ENCODE measurements at regions not wholly inside any gene's neighbourhood (a gene's known extent, or its start where the extent isn't known, plus 50 kb on each side); places are given as distances from the start of the nearest gene placed in this dataset.

GRCh38 chr13:85332615-85333014, 466.6 kb downstream of the SLITRK6 start:
- DNase-seq, result no peak
- POLR2A ChIA-PET (ENCODE audit: partially characterized antibody), result no interaction called here
- Mint-ChIP-seq H3K9me3 (peaks cover 0 to 5% (median 2%) of the 10 kb centered on the region in 8 donors), H3K4me3 (no peak overlapping the region), H3K36me3 (no peaks in the 10 kb centered on the region), H3K4me1 (no peaks in the 10 kb centered on the region), H3K27ac (no peak overlapping the region), H3K27me3 (no peaks in the 10 kb centered on the region)
- CTCF ChIA-PET (ENCODE audit: partially characterized antibody), result no interaction called here
- Histone ChIP-seq H3K27ac (ENCODE audit: low read depth, low read length) (no peak overlapping the region), H3K36me3 (ENCODE audit: insufficient read depth, low read length) (no peaks in the 10 kb centered on the region), H3K9me3 (ENCODE audit: control insufficient read depth in 1 of 2, low read length in 2 of 2) (no peaks in the 10 kb centered on the region), H3K4me1 (ENCODE audit: insufficient read depth, low read length) (no peaks in the 10 kb centered on the region), H3K4me3 (ENCODE audit: low read length in 2 of 2) (no peak overlapping the region), H3K27me3 (ENCODE audit: insufficient read depth, low read length) (no peaks in the 10 kb centered on the region)
- intact Hi-C loops (cut with micrococcal nuclease), result no loop called here

GRCh38 chr13:85321734-85322133, 477.5 kb downstream of the SLITRK6 start:
- CTCF ChIA-PET (ENCODE audit: partially characterized antibody), result no interaction called here
- no peaks in the 10 kb centered on the region for H3K27me3 Mint-ChIP-seq
- DNase-seq, result no peak
- H3K27ac Mint-ChIP-seq, result no peak overlapping the region
- H3K9me3 Mint-ChIP-seq, result peaks cover 0 to 8% (median 2%) of the 10 kb centered on the region in 8 donors
- Histone ChIP-seq H3K4me3 (ENCODE audit: low read length in 2 of 2) (no peak overlapping the region), H3K4me1 (ENCODE audit: insufficient read depth, low read length) (no peaks in the 10 kb centered on the region), H3K36me3 (ENCODE audit: insufficient read depth, low read length) (no peaks in the 10 kb centered on the region), H3K9me3 (ENCODE audit: control insufficient read depth in 1 of 2, low read length in 2 of 2) (no peaks in the 10 kb centered on the region), H3K27ac (ENCODE audit: low read depth, low read length) (no peak overlapping the region), H3K27me3 (ENCODE audit: insufficient read depth, low read length) (no peaks in the 10 kb centered on the region)
- POLR2A ChIA-PET (ENCODE audit: partially characterized antibody), result no interaction called here
- intact Hi-C loops (cut with micrococcal nuclease), result no loop called here
- no peaks in the 10 kb centered on the region for H3K36me3 Mint-ChIP-seq
- no peak overlapping the region for H3K4me3 Mint-ChIP-seq
- no peaks in the 10 kb centered on the region for H3K4me1 Mint-ChIP-seq

GRCh38 chr13:85317781-85318180, 481.4 kb downstream of the SLITRK6 start:
- H3K36me3 Mint-ChIP-seq, result no peaks in the 10 kb centered on the region
- no peaks in the 10 kb centered on the region for H3K36me3 ChIP-seq (ENCODE audit: insufficient read depth, low read length)
- intact Hi-C loops (cut with micrococcal nuclease), result no loop called here
- H3K27ac Mint-ChIP-seq, result no peak overlapping the region
- no peaks in the 10 kb centered on the region for H3K4me1 Mint-ChIP-seq
- no peak for DNase-seq
- no peaks in the 10 kb centered on the region for H3K27me3 Mint-ChIP-seq
- no peaks in the 10 kb centered on the region for H3K4me1 ChIP-seq (ENCODE audit: insufficient read depth, low read length)
- POLR2A ChIA-PET (ENCODE audit: partially characterized antibody), result no interaction called here
- no peaks in the 10 kb centered on the region for H3K9me3 ChIP-seq (ENCODE audit: control insufficient read depth in 1 of 2, low read length in 2 of 2)
- H3K4me3 ChIP-seq (ENCODE audit: low read length in 2 of 2), result no peak overlapping the region
- H3K4me3 Mint-ChIP-seq, result no peak overlapping the region
- no peak overlapping the region for H3K27ac ChIP-seq (ENCODE audit: low read depth, low read length)
- peaks cover 0 to 21% (median 3%) of the 10 kb centered on the region in 8 donors for H3K9me3 Mint-ChIP-seq
- no peaks in the 10 kb centered on the region for H3K27me3 ChIP-seq (ENCODE audit: insufficient read depth, low read length)
- CTCF ChIA-PET (ENCODE audit: partially characterized antibody), result no interaction called here

- Histone ChIP-seq H3K27me3 (ENCODE audit: insufficient read depth, low read length) (no peaks in the 10 kb centered on the region), H3K36me3 (ENCODE audit: insufficient read depth, low read length) (no peaks in the 10 kb centered on the region), H3K9me3 (ENCODE audit: control insufficient read depth in 1 of 2, low read length in 2 of 2) (no peaks in the 10 kb centered on the region), H3K27ac (ENCODE audit: low read depth, low read length) (no peak overlapping the region), H3K4me1 (ENCODE audit: insufficient read depth, low read length) (no peaks in the 10 kb centered on the region), H3K4me3 (ENCODE audit: low read length in 2 of 2) (no peak overlapping the region)
- no peak for DNase-seq
- Mint-ChIP-seq H3K27me3 (no peaks in the 10 kb centered on the region), H3K27ac (no peak overlapping the region), H3K36me3 (no peaks in the 10 kb centered on the region), H3K4me3 (no peak overlapping the region), H3K4me1 (no peaks in the 10 kb centered on the region), H3K9me3 (peaks cover 0 to 21% (median 4%) of the 10 kb centered on the region in 8 donors)
- intact Hi-C loops (cut with micrococcal nuclease), result no loop called here
- ChIA-PET POLR2A (ENCODE audit: partially characterized antibody) (no interaction called here), CTCF (ENCODE audit: partially characterized antibody) (no interaction called here)
Observed at GRCh38 chr13:85316506-85317025, 482.7 kb downstream of the SLITRK6 start.

GRCh38 chr13:85314686-85315085, 484.5 kb downstream of the SLITRK6 start:
- H3K27me3 Mint-ChIP-seq, result no peaks in the 10 kb centered on the region
- no peak overlapping the region for H3K4me3 ChIP-seq (ENCODE audit: low read length in 2 of 2)
- CTCF ChIA-PET (ENCODE audit: partially characterized antibody), result no interaction called here
- H3K27ac ChIP-seq (ENCODE audit: low read depth, low read length), result no peak overlapping the region
- no peaks in the 10 kb centered on the region for H3K36me3 Mint-ChIP-seq
- POLR2A ChIA-PET (ENCODE audit: partially characterized antibody), result no interaction called here
- peaks cover 0 to 24% (median 4%) of the 10 kb centered on the region in 8 donors for H3K9me3 Mint-ChIP-seq
- no peak overlapping the region for H3K4me3 Mint-ChIP-seq
- no peaks in the 10 kb centered on the region for H3K27me3 ChIP-seq (ENCODE audit: insufficient read depth, low read length)
- no peak overlapping the region for H3K27ac Mint-ChIP-seq
- no peaks in the 10 kb centered on the region for H3K4me1 ChIP-seq (ENCODE audit: insufficient read depth, low read length)
- H3K9me3 ChIP-seq (ENCODE audit: control insufficient read depth in 1 of 2, low read length in 2 of 2), result no peaks in the 10 kb centered on the region
- H3K36me3 ChIP-seq (ENCODE audit: insufficient read depth, low read length), result no peaks in the 10 kb centered on the region
- no peak for DNase-seq
- intact Hi-C loops (cut with micrococcal nuclease), result no loop called here
- H3K4me1 Mint-ChIP-seq, result no peaks in the 10 kb centered on the region

- Histone ChIP-seq H3K36me3 (ENCODE audit: insufficient read depth, low read length) (no peaks in the 10 kb centered on the region), H3K4me1 (ENCODE audit: insufficient read depth, low read length) (no peaks in the 10 kb centered on the region), H3K9me3 (ENCODE audit: control insufficient read depth in 1 of 2, low read length in 2 of 2) (no peaks in the 10 kb centered on the region), H3K27ac (ENCODE audit: low read depth, low read length) (no peak overlapping the region), H3K4me3 (ENCODE audit: low read length in 2 of 2) (no peak overlapping the region), H3K27me3 (ENCODE audit: insufficient read depth, low read length) (no peaks in the 10 kb centered on the region)
- CTCF ChIA-PET (ENCODE audit: partially characterized antibody), result no interaction called here
- Mint-ChIP-seq H3K4me3 (no peak overlapping the region), H3K36me3 (no peaks in the 10 kb centered on the region), H3K9me3 (peaks cover 1 to 24% (median 5%) of the 10 kb centered on the region in 8 donors), H3K27me3 (no peaks in the 10 kb centered on the region), H3K27ac (no peak overlapping the region), H3K4me1 (no peaks in the 10 kb centered on the region)
- no peak for DNase-seq
- POLR2A ChIA-PET (ENCODE audit: partially characterized antibody), result no interaction called here
- intact Hi-C loops (cut with micrococcal nuclease), result no loop called here
Observed at GRCh38 chr13:85313761-85314503, 485.3 kb downstream of the SLITRK6 start.

GRCh38 chr13:85312071-85312470, 487.1 kb downstream of the SLITRK6 start:
- no peaks in the 10 kb centered on the region for H3K36me3 Mint-ChIP-seq
- no peak for DNase-seq
- H3K27me3 ChIP-seq (ENCODE audit: insufficient read depth, low read length), result no peaks in the 10 kb centered on the region
- no peaks in the 10 kb centered on the region for H3K4me1 Mint-ChIP-seq
- H3K4me3 Mint-ChIP-seq, result no peak overlapping the region
- ChIA-PET CTCF (ENCODE audit: partially characterized antibody) (no interaction called here), POLR2A (ENCODE audit: partially characterized antibody) (no interaction called here)
- no peaks in the 10 kb centered on the region for H3K27me3 Mint-ChIP-seq
- intact Hi-C loops (cut with micrococcal nuclease), result no loop called here
- H3K36me3 ChIP-seq (ENCODE audit: insufficient read depth, low read length), result no peaks in the 10 kb centered on the region
- H3K27ac ChIP-seq (ENCODE audit: low read depth, low read length), result no peak overlapping the region
- peaks cover under 1 to 23% (median 7%) of the 10 kb centered on the region in 8 donors for H3K9me3 Mint-ChIP-seq
- no peak overlapping the region for H3K4me3 ChIP-seq (ENCODE audit: low read length in 2 of 2)
- no peaks in the 10 kb centered on the region for H3K4me1 ChIP-seq (ENCODE audit: insufficient read depth, low read length)
- H3K27ac Mint-ChIP-seq, result no peak overlapping the region
- H3K9me3 ChIP-seq (ENCODE audit: control insufficient read depth in 1 of 2, low read length in 2 of 2), result no peaks in the 10 kb centered on the region
